ENCODE measurements at regions not wholly inside any gene's neighbourhood (a gene's known extent, or its start where the extent isn't known, plus 50 kb on each side); places are given as distances from the start of the nearest gene placed in this dataset.

DNA sequence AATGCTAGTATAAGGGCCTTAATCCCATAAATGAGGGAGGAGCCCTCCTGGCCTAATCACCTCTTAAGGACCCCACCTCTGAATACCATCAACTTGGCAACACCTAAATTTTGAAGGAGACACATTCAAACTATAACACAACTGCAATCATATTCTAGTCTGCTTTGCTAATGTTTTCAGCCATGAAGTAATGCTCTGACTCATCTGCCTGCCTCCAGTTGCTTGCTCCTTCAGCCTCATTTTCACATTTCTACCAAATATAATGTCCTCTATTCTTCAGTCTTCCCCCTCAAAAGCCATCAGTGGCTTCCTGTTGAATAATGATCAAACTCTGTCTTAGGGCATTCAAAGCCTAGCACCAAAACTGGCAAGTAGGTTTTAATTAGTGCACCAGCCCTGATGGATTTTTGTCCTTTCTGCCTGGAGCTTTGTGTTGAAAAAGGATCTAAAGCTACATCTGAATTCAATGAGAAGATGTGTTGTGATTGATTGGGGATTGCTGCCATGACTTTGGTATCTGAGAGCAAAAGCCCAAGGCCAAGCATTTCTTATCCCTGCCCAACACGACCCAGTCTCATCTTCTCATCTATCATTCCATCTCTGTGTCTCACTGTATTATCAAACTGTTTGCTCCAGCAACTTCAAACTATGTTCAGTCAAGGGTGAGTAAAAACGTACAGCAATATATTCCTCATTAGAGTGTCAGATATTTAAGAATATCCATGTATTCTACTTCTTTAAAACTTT, 140.8 kb upstream of the ELAC2 start (continued):
- TF ChIP-seq CREB1 (CRISPR knock-in tag; IDR thresholded peaks at IDR 0.05; ENCODE audit: low read depth), result no peak

- TF ChIP-seq EZH2 (IDR thresholded peaks at IDR 0.05; ENCODE audit: low read depth, unreplicated experiment) (no peak), POLR2AphosphoS5 (IDR thresholded peaks at IDR 0.05; ENCODE audit: low read depth) (no peak), ETS1 (IDR thresholded peaks at IDR 0.05) (no peak), JUNB (IDR thresholded peaks at IDR 0.05; ENCODE audit: unreplicated experiment) (no peak), STAT1 (IDR thresholded peaks at IDR 0.05; ENCODE audit: unreplicated experiment) (no peak), ZNF331 (CRISPR knock-in tag; IDR thresholded peaks at IDR 0.05; ENCODE audit: low read depth) (no peak), CTCF (conservative IDR thresholded peaks at IDR 0.05; ENCODE audit: low read depth in 2 of 2) (no peak), NANOG (IDR thresholded peaks at IDR 0.05; ENCODE audit: borderline replicate concordance) (no peak), ZNF114 (CRISPR knock-in tag; IDR thresholded peaks at IDR 0.05) (no peak), CREB1 (CRISPR knock-in tag; IDR thresholded peaks at IDR 0.05; ENCODE audit: low read depth) (no peak), EZH2phosphoT487 (IDR thresholded peaks at IDR 0.05; ENCODE audit: unreplicated experiment) (no peak)
- TF ChIP-seq, protein P1, sequence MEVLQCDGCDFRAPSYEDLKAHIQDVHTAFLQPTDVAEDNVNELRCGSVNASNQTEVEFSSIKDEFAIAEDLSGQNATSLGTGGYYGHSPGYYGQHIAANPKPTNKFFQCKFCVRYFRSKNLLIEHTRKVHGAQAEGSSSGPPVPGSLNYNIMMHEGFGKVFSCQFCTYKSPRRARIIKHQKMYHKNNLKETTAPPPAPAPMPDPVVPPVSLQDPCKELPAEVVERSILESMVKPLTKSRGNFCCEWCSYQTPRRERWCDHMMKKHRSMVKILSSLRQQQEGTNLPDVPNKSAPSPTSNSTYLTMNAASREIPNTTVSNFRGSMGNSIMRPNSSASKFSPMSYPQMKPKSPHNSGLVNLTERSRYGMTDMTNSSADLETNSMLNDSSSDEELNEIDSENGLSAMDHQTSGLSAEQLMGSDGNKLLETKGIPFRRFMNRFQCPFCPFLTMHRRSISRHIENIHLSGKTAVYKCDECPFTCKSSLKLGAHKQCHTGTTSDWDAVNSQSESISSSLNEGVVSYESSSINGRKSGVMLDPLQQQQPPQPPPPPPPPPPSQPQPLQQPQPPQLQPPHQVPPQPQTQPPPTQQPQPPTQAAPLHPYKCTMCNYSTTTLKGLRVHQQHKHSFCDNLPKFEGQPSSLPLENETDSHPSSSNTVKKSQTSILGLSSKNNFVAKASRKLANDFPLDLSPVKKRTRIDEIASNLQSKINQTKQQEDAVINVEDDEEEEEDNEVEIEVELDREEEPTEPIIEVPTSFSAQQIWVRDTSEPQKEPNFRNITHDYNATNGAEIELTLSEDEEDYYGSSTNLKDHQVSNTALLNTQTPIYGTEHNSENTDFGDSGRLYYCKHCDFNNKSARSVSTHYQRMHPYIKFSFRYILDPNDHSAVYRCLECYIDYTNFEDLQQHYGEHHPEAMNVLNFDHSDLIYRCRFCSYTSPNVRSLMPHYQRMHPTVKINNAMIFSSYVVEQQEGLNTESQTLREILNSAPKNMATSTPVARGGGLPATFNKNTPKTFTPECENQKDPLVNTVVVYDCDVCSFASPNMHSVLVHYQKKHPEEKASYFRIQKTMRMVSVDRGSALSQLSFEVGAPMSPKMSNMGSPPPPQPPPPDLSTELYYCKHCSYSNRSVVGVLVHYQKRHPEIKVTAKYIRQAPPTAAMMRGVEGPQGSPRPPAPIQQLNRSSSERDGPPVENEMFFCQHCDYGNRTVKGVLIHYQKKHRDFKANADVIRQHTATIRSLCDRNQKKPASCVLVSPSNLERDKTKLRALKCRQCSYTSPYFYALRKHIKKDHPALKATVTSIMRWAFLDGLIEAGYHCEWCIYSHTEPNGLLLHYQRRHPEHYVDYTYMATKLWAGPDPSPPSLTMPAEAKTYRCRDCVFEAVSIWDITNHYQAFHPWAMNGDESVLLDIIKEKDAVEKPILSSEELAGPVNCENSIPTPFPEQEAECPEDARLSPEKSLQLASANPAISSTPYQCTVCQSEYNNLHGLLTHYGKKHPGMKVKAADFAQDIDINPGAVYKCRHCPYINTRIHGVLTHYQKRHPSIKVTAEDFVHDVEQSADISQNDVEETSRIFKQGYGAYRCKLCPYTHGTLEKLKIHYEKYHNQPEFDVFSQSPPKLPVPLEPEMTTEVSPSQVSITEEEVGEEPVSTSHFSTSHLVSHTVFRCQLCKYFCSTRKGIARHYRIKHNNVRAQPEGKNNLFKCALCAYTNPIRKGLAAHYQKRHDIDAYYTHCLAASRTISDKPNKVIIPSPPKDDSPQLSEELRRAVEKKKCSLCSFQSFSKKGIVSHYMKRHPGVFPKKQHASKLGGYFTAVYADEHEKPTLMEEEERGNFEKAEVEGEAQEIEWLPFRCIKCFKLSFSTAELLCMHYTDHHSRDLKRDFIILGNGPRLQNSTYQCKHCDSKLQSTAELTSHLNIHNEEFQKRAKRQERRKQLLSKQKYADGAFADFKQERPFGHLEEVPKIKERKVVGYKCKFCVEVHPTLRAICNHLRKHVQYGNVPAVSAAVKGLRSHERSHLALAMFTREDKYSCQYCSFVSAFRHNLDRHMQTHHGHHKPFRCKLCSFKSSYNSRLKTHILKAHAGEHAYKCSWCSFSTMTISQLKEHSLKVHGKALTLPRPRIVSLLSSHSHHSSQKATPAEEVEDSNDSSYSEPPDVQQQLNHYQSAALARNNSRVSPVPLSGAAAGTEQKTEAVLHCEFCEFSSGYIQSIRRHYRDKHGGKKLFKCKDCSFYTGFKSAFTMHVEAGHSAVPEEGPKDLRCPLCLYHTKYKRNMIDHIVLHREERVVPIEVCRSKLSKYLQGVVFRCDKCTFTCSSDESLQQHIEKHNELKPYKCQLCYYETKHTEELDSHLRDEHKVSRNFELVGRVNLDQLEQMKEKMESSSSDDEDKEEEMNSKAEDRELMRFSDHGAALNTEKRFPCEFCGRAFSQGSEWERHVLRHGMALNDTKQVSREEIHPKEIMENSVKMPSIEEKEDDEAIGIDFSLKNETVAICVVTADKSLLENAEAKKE (CRISPR knock-in tag; IDR thresholded peaks at IDR 0.05), result no peak
- TF ChIP-seq, protein P2, sequence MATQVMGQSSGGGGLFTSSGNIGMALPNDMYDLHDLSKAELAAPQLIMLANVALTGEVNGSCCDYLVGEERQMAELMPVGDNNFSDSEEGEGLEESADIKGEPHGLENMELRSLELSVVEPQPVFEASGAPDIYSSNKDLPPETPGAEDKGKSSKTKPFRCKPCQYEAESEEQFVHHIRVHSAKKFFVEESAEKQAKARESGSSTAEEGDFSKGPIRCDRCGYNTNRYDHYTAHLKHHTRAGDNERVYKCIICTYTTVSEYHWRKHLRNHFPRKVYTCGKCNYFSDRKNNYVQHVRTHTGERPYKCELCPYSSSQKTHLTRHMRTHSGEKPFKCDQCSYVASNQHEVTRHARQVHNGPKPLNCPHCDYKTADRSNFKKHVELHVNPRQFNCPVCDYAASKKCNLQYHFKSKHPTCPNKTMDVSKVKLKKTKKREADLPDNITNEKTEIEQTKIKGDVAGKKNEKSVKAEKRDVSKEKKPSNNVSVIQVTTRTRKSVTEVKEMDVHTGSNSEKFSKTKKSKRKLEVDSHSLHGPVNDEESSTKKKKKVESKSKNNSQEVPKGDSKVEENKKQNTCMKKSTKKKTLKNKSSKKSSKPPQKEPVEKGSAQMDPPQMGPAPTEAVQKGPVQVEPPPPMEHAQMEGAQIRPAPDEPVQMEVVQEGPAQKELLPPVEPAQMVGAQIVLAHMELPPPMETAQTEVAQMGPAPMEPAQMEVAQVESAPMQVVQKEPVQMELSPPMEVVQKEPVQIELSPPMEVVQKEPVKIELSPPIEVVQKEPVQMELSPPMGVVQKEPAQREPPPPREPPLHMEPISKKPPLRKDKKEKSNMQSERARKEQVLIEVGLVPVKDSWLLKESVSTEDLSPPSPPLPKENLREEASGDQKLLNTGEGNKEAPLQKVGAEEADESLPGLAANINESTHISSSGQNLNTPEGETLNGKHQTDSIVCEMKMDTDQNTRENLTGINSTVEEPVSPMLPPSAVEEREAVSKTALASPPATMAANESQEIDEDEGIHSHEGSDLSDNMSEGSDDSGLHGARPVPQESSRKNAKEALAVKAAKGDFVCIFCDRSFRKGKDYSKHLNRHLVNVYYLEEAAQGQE (IDR thresholded peaks at IDR 0.05; ENCODE audit: unreplicated experiment), result no peak
- no peaks in the 10 kb centered on the region for H3K27me3 ChIP-seq (ENCODE audit: insufficient read depth)
Observed at GRCh38 chr17:13157656-13158055, 139.8 kb upstream of the ELAC2 start.

More at GRCh38 chr17:13157656-13158055, 139.8 kb upstream of the ELAC2 start:
- H3K36me3 Mint-ChIP-seq (ENCODE audit: low read depth), result no peaks in the 10 kb centered on the region
- DNase-seq (ENCODE audit: low spot score) (no peak), ATAC-seq (no peak)
- H3K4me3 Mint-ChIP-seq, result no peak overlapping the region
- Histone ChIP-seq H3F3A (replicated peaks; ENCODE audit: low read depth) (no peaks in the 10 kb centered on the region), H4K20me1 (replicated peaks; ENCODE audit: insufficient read depth) (no peaks in the 10 kb centered on the region), H2AFZ (no peak overlapping the region), H3K4me1 (ENCODE audit: insufficient read depth) (no peaks in the 10 kb centered on the region), H3K36me3 (ENCODE audit: insufficient read depth) (no peaks in the 10 kb centered on the region), H3K9me2 (ENCODE audit: insufficient read depth) (peaks cover 16% of the 10 kb centered on the region), H3K4me3 (no peak overlapping the region), H3K79me2 (replicated peaks; ENCODE audit: insufficient read depth) (no peaks in the 10 kb centered on the region), H3K27ac (ENCODE audit: low read depth) (no peak overlapping the region), H3K4me2 (no peak overlapping the region)
- H3K4me1 Mint-ChIP-seq, result no peaks in the 10 kb centered on the region
- H3K27ac Mint-ChIP-seq, result no peak overlapping the region
- peaks cover 4% of the 10 kb centered on the region; the same call in 2 of the 3 replicates for H3K9me3 Mint-ChIP-seq
- H3K27me3 Mint-ChIP-seq (ENCODE audit: insufficient read depth, low read depth, poor library complexity), result no peaks in the 10 kb centered on the region
